ENCODE measurements at regions not wholly inside any gene's neighbourhood (a gene's known extent, or its start where the extent isn't known, plus 50 kb on each side); places are given as distances from the start of the nearest gene placed in this dataset.

DNA sequence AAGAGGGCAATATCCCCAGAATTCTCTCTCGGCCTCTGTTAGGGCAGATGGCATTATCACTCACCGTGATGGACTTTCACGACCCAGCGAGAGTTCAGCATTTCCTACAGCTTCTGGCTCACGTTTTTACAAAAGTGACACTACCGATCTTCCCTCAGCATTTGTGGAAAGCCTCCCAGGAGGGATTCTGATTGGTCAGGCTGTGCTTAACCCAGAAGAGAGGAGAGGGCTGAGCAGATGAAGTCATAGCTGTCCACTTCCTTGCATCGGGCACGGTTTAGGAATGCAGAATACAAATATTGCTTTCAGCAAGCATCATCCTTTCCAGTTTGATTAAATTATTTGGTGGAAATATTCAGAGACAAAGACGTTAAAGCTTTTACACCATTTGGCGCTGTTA is 277.4 kb upstream of the MSX2 start:
- no peaks in the 10 kb centered on the region for H3K9me3 ChIP-seq
- no peak for DNase-seq

DNA sequence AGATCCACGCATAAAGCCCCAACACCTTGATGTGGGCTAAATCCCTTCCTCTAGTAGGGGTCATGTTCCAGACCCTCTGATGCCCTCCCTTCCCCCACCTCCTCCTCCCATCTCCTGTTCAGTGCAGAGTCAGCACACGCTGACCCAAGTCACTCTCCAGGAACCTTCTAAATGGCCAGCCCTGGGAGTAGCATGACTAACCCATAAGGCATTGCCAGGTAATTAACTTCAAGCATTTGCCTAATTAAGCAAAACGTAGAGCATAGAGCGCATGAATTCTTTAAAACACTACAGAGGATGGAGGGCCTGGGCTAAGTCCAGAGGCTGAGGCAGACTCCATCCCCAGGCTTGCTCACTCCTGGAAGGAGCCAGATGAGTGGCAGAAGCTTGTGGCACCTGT is 276.3 kb upstream of the MSX2 start:
- intact Hi-C loops (cut with DNase I): no loop called here
- no peak for TF ChIP-seq POLR2A (IDR thresholded peaks at IDR 0.05)
- WGBS, 3 donors: 74 to 77% (median 75%) methylated on average over 4 of the region's 4 CpGs
- no peaks in the 10 kb centered on the region for H3K27me3 ChIP-seq
- H3K9me3 ChIP-seq: no peaks in the 10 kb centered on the region
- H3K36me3 ChIP-seq: no peaks in the 10 kb centered on the region
- no peak for DNase-seq
- H3K4me3 ChIP-seq: no peak overlapping the region
- no peaks in the 10 kb centered on the region for H3K4me1 ChIP-seq (ENCODE audit: insufficient read depth)
- no peak overlapping the region for H3K27ac ChIP-seq

More for the DNA sequence above, 277.4 kb upstream of the MSX2 start:
- no peak overlapping the region for H3K27ac ChIP-seq
- H3K27me3 ChIP-seq: no peaks in the 10 kb centered on the region
- intact Hi-C loops (cut with DNase I): no loop called here
- WGBS, 3 donors: 58 to 69% (median 66%) methylated on average over 10 of the region's 10 CpGs
- H3K4me1 ChIP-seq (ENCODE audit: insufficient read depth): no peaks in the 10 kb centered on the region
- no peak overlapping the region for H3K4me3 ChIP-seq
- H3K36me3 ChIP-seq: no peaks in the 10 kb centered on the region
- no peak for TF ChIP-seq CTCF (IDR thresholded peaks at IDR 0.05)

- H3K4me1 ChIP-seq (ENCODE audit: insufficient read depth): no peaks in the 10 kb centered on the region
- TF ChIP-seq EP300 (IDR thresholded peaks at IDR 0.05) (no peak), POLR2A (IDR thresholded peaks at IDR 0.05) (no peak), CTCF (IDR thresholded peaks at IDR 0.05) (no peak)
- DNase-seq: no peak
- no peaks in the 10 kb centered on the region for H3K27me3 ChIP-seq
- no peak overlapping the region for H3K4me3 ChIP-seq
- no peak overlapping the region for H3K27ac ChIP-seq
- no peaks in the 10 kb centered on the region for H3K9me3 ChIP-seq
- no peaks in the 10 kb centered on the region for H3K36me3 ChIP-seq
- intact Hi-C loops (cut with DNase I): no loop called here
Observed at GRCh38 chr5:174448662-174449061, 275.7 kb upstream of the MSX2 start.

DNA sequence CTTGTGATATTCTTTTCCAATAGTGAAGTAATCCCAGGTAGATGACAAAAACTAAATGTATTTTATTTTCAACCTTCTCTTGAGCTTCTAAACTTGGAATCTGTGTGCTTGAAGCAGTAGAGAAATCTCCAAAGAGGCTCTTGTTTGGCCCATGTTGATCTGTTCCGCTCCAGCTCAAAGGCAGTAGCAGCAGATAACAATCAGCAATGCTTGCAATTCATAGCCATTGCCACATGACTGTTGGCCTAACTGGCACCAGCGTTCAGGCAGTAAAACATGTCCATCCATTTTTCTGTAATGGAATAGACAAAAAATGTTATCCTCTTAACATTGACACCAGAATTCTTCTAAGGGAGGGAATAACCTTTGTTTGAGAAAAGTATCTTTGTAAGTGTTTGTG is 270.7 kb upstream of the MSX2 start:
- H3K27me3 ChIP-seq: no peaks in the 10 kb centered on the region
- 63 to 83% (median 75%) methylated on average over 2 of the region's 2 CpGs for WGBS, 3 donors

GRCh38 chr5:174454464-174454863 is 269.9 kb upstream of the MSX2 start:
- TF ChIP-seq CTCF (IDR thresholded peaks at IDR 0.05): no peak
- no peak for TF ChIP-seq POLR2A (IDR thresholded peaks at IDR 0.05)
- no peak for TF ChIP-seq EP300 (IDR thresholded peaks at IDR 0.05)
- H3K4me3 ChIP-seq: no peak overlapping the region
- no peaks in the 10 kb centered on the region for H3K27me3 ChIP-seq
- intact Hi-C loops (cut with DNase I): no loop called here
- WGBS, 3 donors: 37 to 58% (median 38%) methylated on average over 6 of the region's 6 CpGs
- no peaks in the 10 kb centered on the region for H3K9me3 ChIP-seq
- no peaks in the 10 kb centered on the region for H3K36me3 ChIP-seq
- no peak for DNase-seq
- no peaks in the 10 kb centered on the region for H3K4me1 ChIP-seq (ENCODE audit: insufficient read depth)
- no peak overlapping the region for H3K27ac ChIP-seq

More for the DNA sequence above, 270.7 kb upstream of the MSX2 start:
- H3K36me3 ChIP-seq: no peaks in the 10 kb centered on the region
- no peak for DNase-seq
- no peaks in the 10 kb centered on the region for H3K4me1 ChIP-seq (ENCODE audit: insufficient read depth)
- no peak overlapping the region for H3K4me3 ChIP-seq
- no peak for TF ChIP-seq EP300 (IDR thresholded peaks at IDR 0.05)
- TF ChIP-seq CTCF (IDR thresholded peaks at IDR 0.05): no peak
- TF ChIP-seq POLR2A (IDR thresholded peaks at IDR 0.05): no peak
- intact Hi-C loops (cut with DNase I): no loop called here
- H3K9me3 ChIP-seq: no peaks in the 10 kb centered on the region
- H3K27ac ChIP-seq: no peak overlapping the region
